Fibroblast of pulmonary artery (primary cell): ENCODE measurements at regions not wholly inside any gene's neighbourhood (a gene's known extent, or its start where the extent isn't known, plus 50 kb on each side); places are given as distances from the start of the nearest gene placed in this dataset.

ENCODE experiments used
- DNase-seq: peaks from one replicate; pipeline ENCODE4 v3.0.0-alpha.2; 2010; ENCODE audit warnings: low read depth
- H3K4me3 ChIP-seq: replicated peaks from 2 replicates; pipeline ENCODE4 v1.5.1; 2011; ENCODE audit warnings: low read depth, mild to moderate bottlenecking, control low read depth, low read length, moderate library complexity
- CTCF ChIP-seq: IDR thresholded peaks from 2 replicates; pipeline ENCODE4 v1.5.1; 2011; ENCODE audit warnings: mild to moderate bottlenecking, control low read depth, low read length, inconsistent platforms; ENCODE audit errors: missing control alignments

- no peak for TF ChIP-seq CTCF
- H3K4me3 ChIP-seq, result no peak overlapping the region
- no peak for DNase-seq
These were observed 318.4 kb downstream of the AASDHPPT start for GRCh38 chr11:106395716-106396349.

GRCh38 chr11:106397787-106398501, 320.5 kb downstream of the AASDHPPT start:
- no peak for TF ChIP-seq CTCF
- H3K4me3 ChIP-seq, result no peak overlapping the region
- no peak for DNase-seq

- no peak overlapping the region for H3K4me3 ChIP-seq
- no peak for DNase-seq
- TF ChIP-seq CTCF, result no peak
These were observed 321.1 kb downstream of the AASDHPPT start for GRCh38 chr11:106398502-106399075.

- no peak overlapping the region for H3K4me3 ChIP-seq
- TF ChIP-seq CTCF, result no peak
- DNase-seq, result peak; percentile 99
These were observed 321.6 kb downstream of the AASDHPPT start for GRCh38 chr11:106399076-106399511.

GRCh38 chr11:106399624-106400023, 322.2 kb downstream of the AASDHPPT start:
- H3K4me3 ChIP-seq, result no peak overlapping the region
- no peak for TF ChIP-seq CTCF
- no peak for DNase-seq

GRCh38 chr11:106400949-106401570, 323.6 kb downstream of the AASDHPPT start:
- no peak overlapping the region for H3K4me3 ChIP-seq
- no peak for DNase-seq
- TF ChIP-seq CTCF, result no peak
